HG02678 (cell line): ENCODE measurements at regions not wholly inside any gene's neighbourhood (a gene's known extent, or its start where the extent isn't known, plus 50 kb on each side); places are given as distances from the start of the nearest gene placed in this dataset.
"Not testable (repeated sequence)": the region's sequence is repeated elsewhere in the genome, so short reads cannot be mapped to it uniquely, and the experiment has no call there.

ENCODE experiments used
- ATAC-seq: cut with Tn5 transposase; IDR thresholded peaks from one replicate; pipeline ENCODE4 v1.9.1; 2021; ENCODE audit warnings: mild to moderate bottlenecking, moderate library complexity; ENCODE audit not compliant: unreplicated experiment

DNA sequence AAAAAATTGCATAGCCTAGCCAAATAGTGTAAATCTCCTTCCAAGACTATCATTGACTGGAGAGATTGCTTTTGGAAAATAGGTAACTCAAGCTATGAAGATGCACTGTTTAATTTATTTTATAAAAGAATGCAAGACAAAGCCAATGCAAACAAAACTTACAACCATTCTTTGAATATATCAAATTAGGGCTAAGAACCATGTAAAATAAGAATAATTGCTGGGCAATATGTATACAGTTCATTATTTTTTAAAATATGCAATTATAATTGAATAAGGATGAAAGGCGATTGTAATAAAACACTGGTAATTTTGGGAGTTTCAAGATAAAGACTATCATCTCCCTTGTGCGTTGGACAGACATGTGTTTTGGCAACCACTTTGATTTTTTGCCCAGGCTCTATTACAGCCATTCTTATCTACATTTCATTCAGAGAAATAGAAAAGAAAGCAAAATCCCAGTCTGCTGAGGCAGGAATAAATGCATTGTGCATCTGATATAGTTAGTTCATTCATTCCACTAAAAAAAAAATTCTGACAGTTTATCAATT, 242.3 kb upstream of the ROBO1 start:
- ATAC-seq = no peak

DNA sequence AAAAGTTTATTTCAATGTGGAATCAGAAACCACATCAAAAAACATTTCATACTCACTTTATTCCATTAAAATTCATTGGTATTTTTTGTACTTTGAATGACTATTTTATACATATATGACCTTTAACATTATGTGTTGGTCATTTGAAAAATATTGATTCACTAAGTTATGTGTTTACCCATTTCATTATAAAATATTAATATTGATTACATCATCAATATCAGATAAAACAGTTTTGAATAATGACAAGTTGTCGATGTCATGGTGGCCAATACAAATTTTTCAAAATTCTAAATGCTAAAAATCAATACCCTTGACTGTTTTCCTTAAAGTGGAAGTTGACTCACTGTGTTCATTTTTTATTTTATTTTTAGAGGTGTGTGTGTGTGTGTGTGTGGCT, 239.7 kb upstream of the ROBO1 start:
- no peak for ATAC-seq

DNA sequence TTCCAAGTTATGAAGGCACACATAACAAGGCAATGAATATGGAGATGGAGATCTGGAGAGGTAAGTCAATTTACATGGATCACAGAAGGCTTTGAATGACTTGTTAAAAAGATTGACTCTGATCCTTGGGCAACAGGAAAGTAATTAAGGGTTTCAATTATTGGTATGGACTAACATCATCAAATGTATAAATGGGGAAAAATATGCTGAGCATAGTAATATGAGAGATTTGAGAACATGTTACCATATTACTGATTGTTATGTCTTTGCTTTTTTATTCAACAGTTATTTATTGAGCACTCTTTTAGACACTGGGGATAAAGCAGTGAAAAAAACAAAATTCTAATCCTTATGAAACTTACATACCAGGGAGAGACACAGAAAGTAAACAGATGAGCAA, 238.5 kb upstream of the ROBO1 start:
- no peak for ATAC-seq

DNA sequence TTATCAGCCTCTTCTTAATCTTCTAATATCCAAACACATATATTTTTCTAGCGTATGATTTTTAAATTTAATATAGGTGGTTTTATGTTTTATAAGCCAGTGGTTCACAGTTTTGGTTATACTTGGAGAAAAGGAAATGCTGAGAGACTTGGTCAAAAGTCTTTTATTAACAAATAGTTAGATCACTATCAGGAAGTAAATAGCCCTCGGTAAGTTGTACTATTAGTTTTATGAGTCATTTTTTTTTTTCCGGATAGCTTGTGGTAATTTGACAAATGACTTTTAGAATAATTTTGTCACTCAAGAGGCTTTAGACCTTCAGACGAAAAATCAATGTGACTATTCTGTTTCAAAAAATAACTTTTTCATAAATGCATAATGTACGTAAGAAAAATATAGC, 232.2 kb upstream of the ROBO1 start:
- no peak for ATAC-seq

GRCh38 chr3:79994397-79994796, 226.6 kb upstream of the ROBO1 start:
- no peak for ATAC-seq

- no peak for ATAC-seq
These were observed 218.5 kb upstream of the ROBO1 start for GRCh38 chr3:79986338-79986737.

DNA sequence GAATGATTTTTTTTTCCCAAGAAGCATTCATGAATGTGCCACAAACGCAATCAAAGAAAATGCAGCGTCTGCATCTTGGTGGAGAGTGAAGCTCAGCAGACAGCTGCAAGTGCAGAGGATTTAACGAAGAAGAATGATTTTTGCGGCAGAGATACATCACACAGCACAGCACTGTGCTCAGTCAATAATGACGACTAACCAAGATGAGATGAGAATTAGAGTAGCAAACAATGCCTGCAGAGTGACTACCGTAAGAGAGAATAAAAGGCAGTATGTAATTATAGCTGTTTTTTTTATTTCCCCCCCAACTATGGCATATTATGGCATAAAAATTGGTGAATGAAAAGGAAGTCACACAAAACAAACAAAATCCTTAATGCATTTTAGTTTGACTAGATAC, 218.0 kb upstream of the ROBO1 start:
- no peak for ATAC-seq

GRCh38 chr3:79983118-79983517, 215.3 kb upstream of the ROBO1 start:
- ATAC-seq = no peak

- ATAC-seq = no peak
These were observed 212.2 kb upstream of the ROBO1 start for GRCh38 chr3:79979990-79980389.

DNA sequence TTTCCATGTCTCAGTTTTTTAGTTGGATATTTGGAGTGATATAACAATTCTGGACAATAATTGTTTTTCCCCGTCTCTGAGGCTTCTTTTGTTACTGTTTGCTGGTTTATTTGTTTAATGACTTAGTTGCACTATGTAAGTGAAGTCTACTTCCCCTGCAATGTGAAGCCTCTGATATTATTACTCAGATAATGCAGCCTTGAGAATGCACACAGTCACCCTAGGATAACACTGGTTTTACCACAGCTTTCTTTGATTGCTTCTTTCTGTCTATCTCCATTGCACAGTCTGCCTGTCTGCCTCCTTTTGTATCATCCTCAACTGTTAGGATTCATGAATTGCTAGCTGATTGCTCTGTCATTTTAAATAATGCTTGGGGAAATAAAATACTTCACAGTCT, 208.7 kb upstream of the ROBO1 start:
- ATAC-seq = no peak

- ATAC-seq = no peak
These were observed 206.3 kb upstream of the ROBO1 start for GRCh38 chr3:79973917-79974595.

DNA sequence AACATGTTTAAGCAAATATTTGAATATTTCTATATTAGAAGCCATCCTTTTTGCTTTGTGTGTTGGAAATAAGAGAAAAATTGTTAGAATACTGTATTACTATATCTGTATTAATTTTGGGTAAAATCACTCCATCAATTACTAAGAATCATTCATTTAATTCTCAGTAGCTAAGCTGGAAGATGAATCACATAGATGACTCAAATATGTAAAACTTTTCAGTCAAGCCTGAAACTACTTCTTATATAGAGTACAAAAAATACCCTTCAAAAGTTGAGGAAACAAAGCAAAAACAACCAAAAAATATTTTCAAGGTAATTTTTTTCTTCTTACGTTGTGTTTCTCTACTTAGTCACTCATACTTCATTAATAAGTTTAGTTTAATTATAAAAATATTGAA, 205.7 kb upstream of the ROBO1 start:
- no peak for ATAC-seq

DNA sequence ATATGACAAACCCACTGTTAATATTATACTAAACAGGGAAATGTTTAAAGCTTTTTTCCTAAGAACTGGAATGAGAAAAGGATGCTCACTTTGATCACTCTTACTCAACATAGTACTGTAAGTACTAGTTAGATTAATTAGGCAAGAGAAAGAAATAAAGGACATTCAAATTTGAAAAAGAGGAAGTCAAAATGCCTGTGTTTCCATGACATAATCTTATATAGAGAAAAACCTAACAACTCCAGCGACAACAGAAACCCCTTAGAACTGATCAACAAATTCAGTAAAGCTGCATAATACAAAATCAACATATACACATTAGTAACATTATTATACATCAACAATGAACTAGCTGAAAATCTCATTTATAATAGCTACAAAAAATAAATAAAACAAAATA, 200.6 kb upstream of the ROBO1 start:
- no peak for ATAC-seq

- ATAC-seq = no peak
These were observed 192.8 kb upstream of the ROBO1 start for GRCh38 chr3:79960594-79960993.

DNA sequence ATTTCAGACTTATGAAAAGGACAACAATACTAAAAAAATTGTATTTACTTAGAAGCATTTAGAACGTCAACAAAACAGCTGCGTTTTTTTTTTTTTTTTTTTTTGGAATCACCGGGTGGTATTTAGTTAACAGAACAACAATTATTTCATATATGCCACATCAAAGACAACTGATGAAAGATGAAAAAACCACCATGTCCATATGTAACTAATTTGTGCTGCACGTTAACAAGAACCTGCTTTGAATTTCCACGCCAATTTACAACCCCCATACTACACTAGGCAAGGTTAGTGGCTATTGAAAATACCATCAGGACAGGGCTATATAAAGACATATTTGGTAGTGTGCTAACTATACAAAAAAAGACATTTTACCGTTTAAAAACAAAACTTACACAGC, 189.3 kb upstream of the ROBO1 start:
- ATAC-seq = no peak

DNA sequence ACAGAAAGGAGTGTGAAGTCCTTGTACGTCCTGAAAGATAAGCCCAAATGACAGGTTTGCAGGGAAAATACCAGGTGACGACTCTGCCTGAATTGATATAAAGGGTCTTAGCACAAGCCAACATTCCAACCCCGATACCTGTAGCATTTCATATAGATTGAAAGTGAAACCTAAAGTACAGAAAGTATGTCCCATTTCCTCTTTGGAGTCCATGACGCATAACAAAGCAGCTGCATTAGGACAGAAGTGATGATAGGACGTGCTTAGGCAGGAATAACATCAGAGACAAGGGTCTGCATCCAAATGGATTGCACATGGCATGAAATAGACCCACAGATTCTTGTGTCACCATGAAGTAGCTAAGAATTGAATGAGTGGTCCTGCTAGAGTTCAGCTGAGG, 187.0 kb upstream of the ROBO1 start:
- no peak for ATAC-seq

DNA sequence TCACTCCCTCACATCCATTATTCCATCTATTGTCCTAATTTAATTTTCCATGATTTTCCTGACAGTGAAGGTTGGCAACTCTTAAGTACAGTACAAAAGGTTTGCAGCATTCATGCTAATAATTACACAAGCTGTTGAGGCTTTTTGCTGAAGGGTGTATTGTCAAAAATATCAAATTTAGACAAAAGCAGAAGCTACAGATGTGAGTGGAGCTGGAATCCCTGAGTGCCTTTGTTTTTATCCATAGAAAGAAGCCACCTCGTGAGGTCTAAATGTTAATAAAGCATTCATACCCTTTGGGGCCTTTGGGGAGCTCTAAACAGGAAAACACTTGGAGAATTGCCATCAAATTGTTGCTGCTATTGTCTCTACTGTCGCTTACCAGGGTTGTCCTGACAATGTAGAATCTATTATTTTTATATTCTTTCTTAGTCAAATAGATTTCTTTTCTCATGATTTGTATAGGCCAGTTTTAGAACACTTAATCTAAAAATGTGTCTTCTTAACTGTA, 185.8 kb upstream of the ROBO1 start:
- ATAC-seq = no peak

GRCh38 chr3:79951426-79951825, 183.6 kb upstream of the ROBO1 start:
- ATAC-seq = not testable (repeated sequence)

DNA sequence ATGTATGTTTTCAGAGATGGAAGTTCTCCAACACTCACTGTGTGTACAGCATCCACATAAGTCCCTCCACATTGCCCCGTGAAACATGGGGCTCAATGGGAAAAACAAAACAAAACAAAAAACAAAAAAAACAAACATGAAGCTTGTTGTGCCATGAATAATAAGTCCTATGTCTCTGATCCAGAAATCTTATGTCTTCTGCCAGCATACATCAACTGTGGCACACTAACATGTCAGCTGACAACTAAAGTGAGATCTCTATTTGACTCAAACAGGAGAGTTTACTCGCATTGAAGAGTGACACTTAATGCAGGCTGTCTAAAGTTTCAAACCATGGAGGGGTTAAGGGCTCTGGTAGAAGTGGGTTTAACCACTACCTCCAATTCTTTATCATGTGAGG, 180.2 kb upstream of the ROBO1 start:
- ATAC-seq = no peak

DNA sequence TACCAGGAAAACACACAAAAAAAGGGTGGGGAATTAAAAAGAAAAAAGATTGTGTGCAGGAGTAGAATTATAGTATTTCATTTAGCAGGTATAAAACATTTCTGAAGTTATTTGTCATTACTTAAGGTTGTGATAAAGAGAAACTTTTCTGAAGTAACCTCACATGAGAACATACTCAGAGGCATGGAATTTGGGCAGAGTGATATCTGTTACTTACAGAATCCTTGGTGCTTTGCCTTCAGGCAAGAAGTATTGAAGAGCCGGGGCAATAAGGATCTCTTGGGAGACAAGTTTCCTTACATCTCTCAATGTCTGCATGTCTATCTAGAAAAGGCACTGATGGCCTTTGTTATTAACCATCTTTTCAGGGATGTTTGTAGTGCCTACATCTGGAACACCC, 179.7 kb upstream of the ROBO1 start:
- no peak for ATAC-seq

DNA sequence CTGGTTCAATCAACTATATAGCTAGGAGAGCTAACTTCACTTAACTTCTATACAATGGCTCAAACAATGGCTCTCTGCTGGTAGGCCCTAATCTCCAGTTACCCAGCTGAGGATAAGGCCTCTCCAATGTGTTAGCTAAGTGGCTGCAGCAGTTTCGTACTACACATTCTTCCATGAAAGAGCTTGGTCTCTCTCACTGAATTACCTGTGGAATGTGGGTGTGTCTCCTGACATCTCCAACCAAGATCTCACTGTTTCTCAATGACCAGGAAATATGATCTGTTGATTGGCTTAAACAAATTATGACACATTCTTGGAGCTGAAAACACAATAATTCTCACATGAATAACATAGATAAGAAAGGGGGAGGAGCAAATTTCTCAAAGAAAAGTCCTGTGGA, 169.8 kb upstream of the ROBO1 start:
- ATAC-seq = no peak

DNA sequence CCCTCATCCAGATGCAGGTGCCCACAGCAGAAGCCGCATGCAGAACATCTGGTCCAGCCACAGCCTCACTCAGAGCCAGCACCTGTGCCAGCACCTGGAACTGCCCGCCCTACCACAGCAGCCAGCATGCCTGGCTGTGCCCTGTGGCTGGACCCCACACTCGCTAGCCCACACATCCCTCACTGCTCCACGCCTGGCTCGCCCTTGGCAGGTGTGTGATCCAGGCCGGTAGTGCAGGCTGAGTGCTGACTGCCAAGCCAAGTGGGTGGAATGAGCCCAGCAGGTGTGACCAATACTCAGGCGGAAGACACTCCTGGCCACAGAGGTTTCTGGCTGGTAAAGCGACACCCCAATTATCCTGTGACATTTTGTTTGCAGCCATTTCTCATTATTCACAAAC, 162.4 kb upstream of the ROBO1 start:
- ATAC-seq = no peak
